Gastrocnemius medialis (tissue), 4 donors: ENCODE measurements at regions not wholly inside any gene's neighbourhood (a gene's known extent, or its start where the extent isn't known, plus 50 kb on each side); places are given as distances from the start of the nearest gene placed in this dataset.

Experiments
- ATAC-seq, 2 donors: fragments of 150-250 bp; one replicate each; pipeline ENCODE4 v1.9.1; 2016
- DNase-seq, 2 donors: peaks; one replicate each; pipeline ENCODE4 v3.0.0-alpha.2; 2019
- H3K27ac ChIP-seq, 4 donors: fragments of 200-600 bp; sonication (generic); 1 replicate in 1 of 4; 2 replicates in 3 of 4; pipeline ENCODE4 v1.5.1; 2016 to 2018; ENCODE audit warnings: mild to moderate bottlenecking in 2 of 4, moderate library complexity in 1 of 4
- H3K27me3 ChIP-seq, 3 donors: fragments of 200-600 bp; sonication (generic) in 2 of 3; 1 replicate in 1 of 3; 2 replicates in 2 of 3; pipeline versions ENCODE4 v1.5.1 to v1.6.0; 2016 to 2019; ENCODE audit warnings: mild to moderate bottlenecking in 1 of 3, moderate library complexity in 1 of 3
- H3K36me3 ChIP-seq, 2 donors: fragments of 200-600 bp; sonication (generic) in 1 of 2; one replicate each; pipeline ENCODE4 v1.5.1; 2017 to 2018
- H3K4me1 ChIP-seq, 2 donors: fragments of 200-600 bp; sonication (generic) in 1 of 2; one replicate each; pipeline ENCODE4 v1.5.1; 2016 to 2017; ENCODE audit warnings: mild to moderate bottlenecking in 2 of 2
- H3K4me3 ChIP-seq, 4 donors: fragments of 200-600 bp; sonication (generic) in 3 of 4; 1 replicate in 1 of 4; 2 replicates in 3 of 4; pipeline ENCODE4 v1.5.1; 2016 to 2019; ENCODE audit warnings: mild to moderate bottlenecking in 2 of 4
- H3K9me3 ChIP-seq, 3 donors: fragments of 200-600 bp; sonication (generic) in 2 of 3; 1 replicate in 1 of 3; 2 replicates in 2 of 3; pipeline ENCODE4 v1.5.1; 2016 to 2019
- POLR2A ChIP-seq, 2 donors: fragments of 450-650 bp; IDR thresholded peaks; one replicate each; pipeline ENCODE4 v1.6.1; 2017; ENCODE audit warnings: antibody characterized with exemption in 2 of 2, mild to moderate bottlenecking in 2 of 2, moderate library complexity in 2 of 2
- in situ Hi-C, 4 donors: fragments of 200-750 bp; cut with MboI; loops; one replicate each; pipeline versions ENCODE4 v1.15.0 to v1.8.0; 2017; ENCODE audit warnings: low sequenced_read_pairs in 4 of 4
- intact Hi-C: fragments of 100-400 bp; cut with DNase I; formaldehyde crosslinking; loops from one replicate; pipeline ENCODE4 v1.15.1; 2023; ENCODE audit warnings: low total_unique reads
- TF ChIP-seq, protein P1 (sequence below), 5 experiments: fragments of 450-650 bp in 3 of 5; fragments of 200-600 bp in 2 of 5; sonication (generic) in 2 of 5; IDR thresholded peaks in 4 of 5; conservative IDR thresholded peaks in 1 of 5; 1 replicate in 4 of 5; 2 replicates in 1 of 5; pipeline ENCODE4 v1.5.1; 2016 to 2019; ENCODE audit warnings: antibody characterized with exemption in 5 of 5, mild to moderate bottlenecking in 3 of 5, moderate library complexity in 3 of 5

- DNase-seq (no peak), ATAC-seq (no peak)
- Histone ChIP-seq H3K27ac (no peak overlapping the region), H3K4me3 (no peak overlapping the region), H3K4me1 (no peaks in the 10 kb centered on the region), H3K9me3 (peaks cover 0 to 3% (median 0%) of the 10 kb centered on the region in 3 donors), H3K36me3 (no peaks in the 10 kb centered on the region), H3K27me3 (no peaks in the 10 kb centered on the region)
- in situ Hi-C loops: no loop called here
- TF ChIP-seq, protein P1, sequence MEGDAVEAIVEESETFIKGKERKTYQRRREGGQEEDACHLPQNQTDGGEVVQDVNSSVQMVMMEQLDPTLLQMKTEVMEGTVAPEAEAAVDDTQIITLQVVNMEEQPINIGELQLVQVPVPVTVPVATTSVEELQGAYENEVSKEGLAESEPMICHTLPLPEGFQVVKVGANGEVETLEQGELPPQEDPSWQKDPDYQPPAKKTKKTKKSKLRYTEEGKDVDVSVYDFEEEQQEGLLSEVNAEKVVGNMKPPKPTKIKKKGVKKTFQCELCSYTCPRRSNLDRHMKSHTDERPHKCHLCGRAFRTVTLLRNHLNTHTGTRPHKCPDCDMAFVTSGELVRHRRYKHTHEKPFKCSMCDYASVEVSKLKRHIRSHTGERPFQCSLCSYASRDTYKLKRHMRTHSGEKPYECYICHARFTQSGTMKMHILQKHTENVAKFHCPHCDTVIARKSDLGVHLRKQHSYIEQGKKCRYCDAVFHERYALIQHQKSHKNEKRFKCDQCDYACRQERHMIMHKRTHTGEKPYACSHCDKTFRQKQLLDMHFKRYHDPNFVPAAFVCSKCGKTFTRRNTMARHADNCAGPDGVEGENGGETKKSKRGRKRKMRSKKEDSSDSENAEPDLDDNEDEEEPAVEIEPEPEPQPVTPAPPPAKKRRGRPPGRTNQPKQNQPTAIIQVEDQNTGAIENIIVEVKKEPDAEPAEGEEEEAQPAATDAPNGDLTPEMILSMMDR (IDR thresholded peaks at IDR 0.05 in 4 of 5, conservative IDR thresholded peaks at IDR 0.05 in 1 of 5): no peak
- TF ChIP-seq POLR2A (IDR thresholded peaks at IDR 0.05): no peak
- intact Hi-C loops: no loop called here
These were observed 97.8 kb upstream of the PPP2R2D start for GRCh38 chr10:131802996-131803395.

GRCh38 chr10:131803860-131804425, 96.9 kb upstream of the PPP2R2D start:
- in situ Hi-C loops: no loop called here
- ATAC-seq (no peak), DNase-seq (no peak)
- intact Hi-C loops: no loop called here
- no peak overlapping the region for H3K27ac ChIP-seq
- H3K27me3 ChIP-seq: peaks cover 0 to 4% (median 0%) of the 10 kb centered on the region in 3 donors
- H3K36me3 ChIP-seq: no peaks in the 10 kb centered on the region
- no peak overlapping the region for H3K4me3 ChIP-seq
- TF ChIP-seq POLR2A (IDR thresholded peaks at IDR 0.05): no peak
- TF ChIP-seq, protein P1 (IDR thresholded peaks at IDR 0.05 in 4 of 5, conservative IDR thresholded peaks at IDR 0.05 in 1 of 5): no peak
- H3K4me1 ChIP-seq: no peaks in the 10 kb centered on the region
- H3K9me3 ChIP-seq: peaks cover 0 to 3% (median 0%) of the 10 kb centered on the region in 3 donors

GRCh38 chr10:131804551-131805295, 96.1 kb upstream of the PPP2R2D start:
- in situ Hi-C loops (no loop called here), intact Hi-C loops (no loop called here)

GRCh38 chr10:131805696-131806095, 95.1 kb upstream of the PPP2R2D start:
- no peak overlapping the region for H3K27ac ChIP-seq
- H3K4me1 ChIP-seq: no peaks in the 10 kb centered on the region
- DNase-seq (no peak), ATAC-seq (no peak)
- H3K4me3 ChIP-seq: no peak overlapping the region
- H3K9me3 ChIP-seq: no peaks in the 10 kb centered on the region
- in situ Hi-C loops (no loop called here), intact Hi-C loops (no loop called here)
- H3K36me3 ChIP-seq: no peaks in the 10 kb centered on the region
- TF ChIP-seq, protein P1 (IDR thresholded peaks at IDR 0.05 in 4 of 5, conservative IDR thresholded peaks at IDR 0.05 in 1 of 5): no peak
- no peak for TF ChIP-seq POLR2A (IDR thresholded peaks at IDR 0.05)
- H3K27me3 ChIP-seq: peaks cover 3 to 8% (median 3%) of the 10 kb centered on the region in 3 donors

More at GRCh38 chr10:131804551-131805295, 96.1 kb upstream of the PPP2R2D start:
- peaks cover 0 to 8% (median 2%) of the 10 kb centered on the region in 3 donors for H3K27me3 ChIP-seq
- TF ChIP-seq, protein P1 (IDR thresholded peaks at IDR 0.05 in 4 of 5, conservative IDR thresholded peaks at IDR 0.05 in 1 of 5): no peak
- TF ChIP-seq POLR2A (IDR thresholded peaks at IDR 0.05): no peak
- DNase-seq (no peak), ATAC-seq (no peak)
- no peaks in the 10 kb centered on the region for H3K4me1 ChIP-seq
- no peaks in the 10 kb centered on the region for H3K9me3 ChIP-seq
- H3K4me3 ChIP-seq: no peak overlapping the region
- H3K27ac ChIP-seq: no peak overlapping the region
- no peaks in the 10 kb centered on the region for H3K36me3 ChIP-seq
